H1 (cell line): ENCODE measurements at regions not wholly inside any gene's neighbourhood (a gene's known extent, or its start where the extent isn't known, plus 50 kb on each side); places are given as distances from the start of the nearest gene placed in this dataset.

ENCODE experiments used
- CTCF ChIA-PET: fragments of 300-600 bp; sonication (Branson Sonifier 250); formaldehyde crosslinking; loops from one replicate; lab custom pipeline; 2021; ENCODE audit not compliant: partially characterized antibody; lab: Charles Lee
- POLR2A ChIA-PET: fragments of 300-600 bp; sonication (Branson Sonifier 250); formaldehyde crosslinking; loops from one replicate; lab custom pipeline; 2021; ENCODE audit warnings: inconsistent platforms; ENCODE audit not compliant: partially characterized antibody; lab: Charles Lee
- DNase-seq, 2 experiments: peaks; one replicate each; pipeline versions ENCODE4 v3.0.0 to v3.0.0-alpha.2; 2010 to 2022; ENCODE audit warnings: low spot score in 2 of 2, low read depth in 1 of 2, mixed read lengths in 1 of 2
- FAIRE-seq: peaks from 2 replicates; lab custom pipeline; 2011; peaks lifted over from hg19 to GRCh38; lab: Jason Lieb, UNC
- H2AFZ ChIP-seq: 2 replicates; pipeline ENCODE4 v1.8.1; 2012; ENCODE audit warnings: low read length, inconsistent platforms
- H2AK5ac ChIP-seq: 2 replicates; pipeline ENCODE4 v1.6.1; 2013; ENCODE audit warnings: low read depth, low read length
- H2BK120ac ChIP-seq: replicated peaks from 2 replicates; pipeline ENCODE3; 2013; ENCODE audit warnings: low read depth, low read length, inconsistent platforms
- H2BK12ac ChIP-seq: 2 replicates; pipeline ENCODE4 v1.6.1; 2013; ENCODE audit warnings: low read depth, low read length
- H2BK15ac ChIP-seq: 2 replicates; pipeline ENCODE4 v1.6.1; 2013; ENCODE audit warnings: low read length
- H2BK20ac ChIP-seq: 2 replicates; pipeline ENCODE4 v1.6.1; 2013; ENCODE audit warnings: low read length
- H2BK5ac ChIP-seq: 2 replicates; pipeline ENCODE4 v1.6.1; 2013; ENCODE audit warnings: low read depth, low read length
- H3K14ac ChIP-seq: 2 replicates; pipeline ENCODE4 v1.6.1; 2013; ENCODE audit warnings: inconsistent platforms; ENCODE audit not compliant: insufficient read length
- H3K18ac ChIP-seq: 2 replicates; pipeline ENCODE4 v1.6.1; 2013; ENCODE audit warnings: low read length; ENCODE audit errors: extremely low read depth
- H3K23ac ChIP-seq: 2 replicates; pipeline ENCODE4 v1.6.1; 2013; ENCODE audit warnings: inconsistent platforms; ENCODE audit not compliant: insufficient read length
- H3K23me2 ChIP-seq: 2 replicates; pipeline ENCODE4 v1.6.1; 2013; ENCODE audit warnings: low read depth, low read length
- H3K27ac ChIP-seq: 2 replicates; pipeline ENCODE4 v1.6.1; 2011; ENCODE audit warnings: low read depth, low read length, inconsistent platforms
- H3K27me3 ChIP-seq, 4 experiments: replicated peaks in 1 of 4; 1 replicate in 1 of 4; 2 replicates in 3 of 4; pipeline versions ENCODE4 v1.6.1 to v1.8.1; 2011 to 2013; ENCODE audit warnings: low read length in 3 of 4, mild to moderate bottlenecking in 3 of 4, inconsistent platforms in 2 of 4, mixed read lengths in 2 of 4, moderate library complexity in 1 of 4; ENCODE audit not compliant: control insufficient read depth in 3 of 4, insufficient read depth in 3 of 4; ENCODE audit errors: extremely low read depth in 1 of 4
- H3K36me3 ChIP-seq, 4 experiments: 2 replicates each; pipeline versions ENCODE4 v1.6.1 to v1.8.1; 2011 to 2013; ENCODE audit warnings: mild to moderate bottlenecking in 4 of 4, low read length in 3 of 4, moderate library complexity in 2 of 4, control low read depth in 1 of 4, inconsistent platforms in 1 of 4; ENCODE audit not compliant: insufficient read depth in 4 of 4, control insufficient read depth in 2 of 4
- H3K4ac ChIP-seq: replicated peaks from 2 replicates; pipeline ENCODE3; 2013; ENCODE audit warnings: low read length, low read depth, mixed read lengths, inconsistent platforms; ENCODE audit not compliant: insufficient read length
- H3K4me1 ChIP-seq, 4 experiments: replicated peaks in 1 of 4; 1 replicate in 1 of 4; 2 replicates in 3 of 4; pipeline versions ENCODE4 v1.6.1 to v1.8.1; 2011 to 2013; ENCODE audit warnings: low read length in 3 of 4, inconsistent platforms in 2 of 4, mixed read lengths in 1 of 4; ENCODE audit not compliant: insufficient read depth in 4 of 4, control insufficient read depth in 3 of 4
- H3K4me2 ChIP-seq, 2 experiments: 2 replicates each; pipeline versions ENCODE4 v1.6.1 to v1.8.1; 2011 to 2013; ENCODE audit warnings: low read depth in 2 of 2, low read length in 2 of 2, control low read depth in 1 of 2, inconsistent platforms in 1 of 2, mild to moderate bottlenecking in 1 of 2; ENCODE audit not compliant: insufficient read depth in 1 of 2
- H3K4me3 ChIP-seq, 4 experiments: fragments of 200-600, 300-600 bp in 1 of 4; sonication (generic), shearing (Covaris generic), sonication (Bioruptor Twin) in 1 of 4; 2 replicates each; pipeline versions ENCODE4 v1.5.1 to v1.8.1; 2011 to 2016; ENCODE audit warnings: low read length in 4 of 4, low read depth in 3 of 4, control low read depth in 2 of 4, inconsistent platforms in 2 of 4, mild to moderate bottlenecking in 2 of 4, mixed read lengths in 1 of 4, moderate library complexity in 1 of 4; ENCODE audit not compliant: insufficient read depth in 2 of 4; ENCODE audit errors: extremely low read depth in 1 of 4
- H3K56ac ChIP-seq: replicated peaks from 2 replicates; pipeline ENCODE3; 2013; ENCODE audit warnings: low read depth, mild to moderate bottlenecking, mixed read lengths, low read length, inconsistent platforms; ENCODE audit not compliant: insufficient read length
- H3K79me1 ChIP-seq: 2 replicates; pipeline ENCODE4 v1.6.1; 2013; ENCODE audit warnings: low read depth, low read length, control low read depth
- H3K79me2 ChIP-seq, 2 experiments: 2 replicates each; pipeline versions ENCODE4 v1.6.1 to v1.8.1; 2012 to 2013; ENCODE audit warnings: low read length in 2 of 2, mild to moderate bottlenecking in 2 of 2, inconsistent platforms in 1 of 2; ENCODE audit not compliant: insufficient read depth in 2 of 2, control insufficient read depth in 1 of 2
- H3K9ac ChIP-seq, 4 experiments: replicated peaks in 1 of 4; 1 replicate in 1 of 4; 2 replicates in 3 of 4; pipeline versions ENCODE4 v1.6.1 to v1.8.1; 2011 to 2013; ENCODE audit warnings: low read depth in 3 of 4, low read length in 3 of 4, control low read depth in 2 of 4, mild to moderate bottlenecking in 2 of 4, moderate library complexity in 2 of 4, inconsistent platforms in 1 of 4; ENCODE audit errors: extremely low read depth in 1 of 4
- H3K9me3 ChIP-seq, 2 experiments: 2 replicates each; pipeline versions ENCODE4 v1.6.1 to v1.8.1; 2012 to 2013; ENCODE audit warnings: mild to moderate bottlenecking in 2 of 2, moderate library complexity in 2 of 2, control low read depth in 1 of 2, inconsistent platforms in 1 of 2, low read depth in 1 of 2, low read length in 1 of 2, mixed read lengths in 1 of 2; ENCODE audit not compliant: insufficient read depth in 2 of 2
- H4K20me1 ChIP-seq, 2 experiments: replicated peaks in 1 of 2; 2 replicates each; pipeline versions ENCODE3 to v1.8.1; 2011 to 2013; ENCODE audit warnings: inconsistent platforms in 2 of 2, low read length in 2 of 2, mild to moderate bottlenecking in 1 of 2; ENCODE audit not compliant: insufficient read depth in 2 of 2, control insufficient read depth in 1 of 2
- H4K5ac ChIP-seq: 2 replicates; pipeline ENCODE4 v1.6.1; 2013; ENCODE audit warnings: low read length, low read depth, mixed read lengths, inconsistent platforms; ENCODE audit not compliant: insufficient read length
- H4K8ac ChIP-seq: 2 replicates; pipeline ENCODE4 v1.8.0; 2013; ENCODE audit warnings: mild to moderate bottlenecking, moderate library complexity, low read length, inconsistent platforms; ENCODE audit not compliant: insufficient read depth; ENCODE audit errors: extremely low read depth
- H4K91ac ChIP-seq: replicated peaks from 2 replicates; pipeline ENCODE3; 2013; ENCODE audit warnings: low read length, mixed read lengths, inconsistent platforms; ENCODE audit not compliant: insufficient read length
- ATF2 ChIP-seq: IDR thresholded peaks from 2 replicates; pipeline ENCODE4 v1.6.1; 2012; ENCODE audit warnings: low read length, inconsistent platforms
- CTCF ChIP-seq, 3 experiments: IDR thresholded peaks; 1 replicate in 2 of 3; 2 replicates in 1 of 3; pipeline versions ENCODE4 v1.5.1 to v1.6.1; 2011; ENCODE audit warnings: low read length in 3 of 3, mild to moderate bottlenecking in 3 of 3, inconsistent platforms in 2 of 3, low read depth in 1 of 3, moderate library complexity in 1 of 3; ENCODE audit not compliant: insufficient read depth in 1 of 3; ENCODE audit errors: control extremely low read depth in 1 of 3

GRCh38 chr2:222355860-222356259 is 57.1 kb upstream of the PAX3 start:
- Histone ChIP-seq H2AFZ (no peak overlapping the region), H4K20me1 (no peaks in the 10 kb centered on the region), H3K18ac (no peak overlapping the region), H3K56ac (no peak overlapping the region), H2BK120ac (no peak overlapping the region), H3K4me2 (no peak overlapping the region), H3K23me2 (no peaks in the 10 kb centered on the region), H4K5ac (no peak overlapping the region), H4K91ac (no peak overlapping the region), H2BK15ac (no peak overlapping the region), H3K23ac (no peak overlapping the region), H2BK5ac (no peak overlapping the region), H3K36me3 (no peaks in the 10 kb centered on the region)
- no peak for TF ChIP-seq CTCF (IDR thresholded peaks at IDR 0.05; ENCODE audit: control extremely low read depth in 1 of 3, insufficient read depth in 1 of 3, low read depth in 1 of 3, low read length in 3 of 3)
- no peak for TF ChIP-seq ATF2
- TF ChIP-seq, all 59 proteins: peak for 0
- H3K27ac ChIP-seq: no peak overlapping the region
- no peak overlapping the region for H2BK12ac ChIP-seq
- H3K79me2 ChIP-seq: no peaks in the 10 kb centered on the region
- H3K4ac ChIP-seq: no peak overlapping the region
- no peak overlapping the region for H3K14ac ChIP-seq
- H4K8ac ChIP-seq: no peak overlapping the region
- H2AK5ac ChIP-seq: no peak overlapping the region
- no peak overlapping the region for H3K4me3 ChIP-seq
- H3K9me3 ChIP-seq: peaks cover 2 to 5% of the 10 kb centered on the region in 2 experiments; a peak in 1 of 4 replicates
- H3K27me3 ChIP-seq: no peaks in the 10 kb centered on the region
- no peak overlapping the region for H2BK20ac ChIP-seq
- DNase-seq (no peak), FAIRE-seq (no peak)
- H3K4me1 ChIP-seq: no peaks in the 10 kb centered on the region
- ChIA-PET CTCF (no interaction called here), POLR2A (no interaction called here)
- no peaks in the 10 kb centered on the region for H3K79me1 ChIP-seq
- H3K9ac ChIP-seq: no peak overlapping the region
